NB4 (cell line): ENCODE measurements at regions not wholly inside any gene's neighbourhood (a gene's known extent, or its start where the extent isn't known, plus 50 kb on each side); places are given as distances from the start of the nearest gene placed in this dataset.

Experiments used
- CTCF ChIP-seq: IDR thresholded peaks from one replicate; pipeline ENCODE4 v1.5.1; 2012; ENCODE audit warnings: low read depth, low read length
- MAX ChIP-seq: IDR thresholded peaks from 2 replicates; pipeline ENCODE4 v1.6.1; 2011; ENCODE audit warnings: low read depth, low read length

GRCh38 chr1:215306426-215306825, 223.9 kb downstream of the KCNK2 start:
- TF ChIP-seq CTCF (no peak), MAX (no peak)
